ENCODE measurements at regions not wholly inside any gene's neighbourhood (a gene's known extent, or its start where the extent isn't known, plus 50 kb on each side); places are given as distances from the start of the nearest gene placed in this dataset.
"Not testable (repeated sequence)": the region's sequence is repeated elsewhere in the genome, so short reads cannot be mapped to it uniquely, and the experiment has no call there.

GRCh38 chr1:3996846-3997705 lies 97.0 kb upstream of the C1orf174 start:
- Mint-ChIP-seq H3K27ac (no peak overlapping the region), H3K9me3 (no peaks in the 10 kb centered on the region)

GRCh38 chr1:3998086-3998485 lies 98.0 kb upstream of the C1orf174 start:
- intact Hi-C loops (cut with micrococcal nuclease), result no loop called here
- no peak overlapping the region for H3K27ac Mint-ChIP-seq
- H3K4me1 Mint-ChIP-seq (ENCODE audit: low read depth), result no peaks in the 10 kb centered on the region
- no peak for DNase-seq (ENCODE audit: low spot score)
- H3K4me3 Mint-ChIP-seq, result no peak overlapping the region
- H3K9me3 Mint-ChIP-seq, result no peaks in the 10 kb centered on the region
- no peaks in the 10 kb centered on the region for H3K36me3 Mint-ChIP-seq (ENCODE audit: low read depth)
- H3K27me3 Mint-ChIP-seq (ENCODE audit: insufficient read depth), result no peaks in the 10 kb centered on the region

More at GRCh38 chr1:3996846-3997705, 97.0 kb upstream of the C1orf174 start:
- H3K4me1 Mint-ChIP-seq (ENCODE audit: low read depth), result no peaks in the 10 kb centered on the region
- no peak for DNase-seq (ENCODE audit: low spot score)
- H3K36me3 Mint-ChIP-seq (ENCODE audit: low read depth), result no peaks in the 10 kb centered on the region
- H3K4me3 Mint-ChIP-seq, result no peak overlapping the region
- peaks cover 2% of the 10 kb centered on the region for H3K27me3 Mint-ChIP-seq (ENCODE audit: insufficient read depth)
- intact Hi-C loops (cut with micrococcal nuclease), result no loop called here

GRCh38 chr1:3999514-3999913 lies 99.4 kb upstream of the C1orf174 start:
- intact Hi-C loops (cut with micrococcal nuclease); H3K4me1 Mint-ChIP-seq (ENCODE audit: low read depth); H3K9me3 Mint-ChIP-seq; H3K27me3 Mint-ChIP-seq (ENCODE audit: insufficient read depth); H3K4me3 Mint-ChIP-seq; H3K36me3 Mint-ChIP-seq (ENCODE audit: low read depth); DNase-seq (ENCODE audit: low spot score); H3K27ac Mint-ChIP-seq: not testable (repeated sequence)

- no peaks in the 10 kb centered on the region for H3K36me3 Mint-ChIP-seq (ENCODE audit: low read depth)
- H3K9me3 Mint-ChIP-seq, result no peaks in the 10 kb centered on the region
- no peak overlapping the region for H3K27ac Mint-ChIP-seq
- no peak overlapping the region for H3K4me3 Mint-ChIP-seq
- no peaks in the 10 kb centered on the region for H3K4me1 Mint-ChIP-seq (ENCODE audit: low read depth)
- H3K27me3 Mint-ChIP-seq (ENCODE audit: insufficient read depth), result no peaks in the 10 kb centered on the region
- intact Hi-C loops (cut with micrococcal nuclease), result no loop called here
- DNase-seq (ENCODE audit: low spot score), result no peak
Observed at GRCh38 chr1:3999941-4000735, 100.1 kb upstream of the C1orf174 start.

- intact Hi-C loops (cut with micrococcal nuclease), result no loop called here
- DNase-seq (ENCODE audit: low spot score), result no peak
- Mint-ChIP-seq H3K4me1 (ENCODE audit: low read depth) (no peaks in the 10 kb centered on the region), H3K27me3 (ENCODE audit: insufficient read depth) (no peaks in the 10 kb centered on the region), H3K36me3 (ENCODE audit: low read depth) (no peaks in the 10 kb centered on the region), H3K4me3 (no peak overlapping the region), H3K27ac (no peak overlapping the region), H3K9me3 (no peaks in the 10 kb centered on the region)
Observed at GRCh38 chr1:4000811-4001251, 100.8 kb upstream of the C1orf174 start.

- no peaks in the 10 kb centered on the region for H3K4me1 Mint-ChIP-seq (ENCODE audit: low read depth)
- no peaks in the 10 kb centered on the region for H3K36me3 Mint-ChIP-seq (ENCODE audit: low read depth)
- H3K27me3 Mint-ChIP-seq (ENCODE audit: insufficient read depth), result no peaks in the 10 kb centered on the region
- no peak for DNase-seq (ENCODE audit: low spot score)
- no peak overlapping the region for H3K4me3 Mint-ChIP-seq
- no peak overlapping the region for H3K27ac Mint-ChIP-seq
- intact Hi-C loops (cut with micrococcal nuclease), result no loop called here
- no peaks in the 10 kb centered on the region for H3K9me3 Mint-ChIP-seq
Observed at GRCh38 chr1:4001461-4001860, 101.4 kb upstream of the C1orf174 start.

- Mint-ChIP-seq H3K36me3 (ENCODE audit: low read depth) (no peaks in the 10 kb centered on the region), H3K4me3 (no peak overlapping the region), H3K4me1 (ENCODE audit: low read depth) (no peaks in the 10 kb centered on the region), H3K27ac (no peak overlapping the region), H3K9me3 (peaks cover 5% of the 10 kb centered on the region), H3K27me3 (ENCODE audit: insufficient read depth) (no peaks in the 10 kb centered on the region)
- intact Hi-C loops (cut with micrococcal nuclease), result no loop called here
- no peak for DNase-seq (ENCODE audit: low spot score)
Observed at GRCh38 chr1:4002061-4002521, 102.0 kb upstream of the C1orf174 start.

GRCh38 chr1:4002741-4003140 lies 102.7 kb upstream of the C1orf174 start:
- Mint-ChIP-seq H3K27me3 (ENCODE audit: insufficient read depth) (peaks cover 2% of the 10 kb centered on the region), H3K27ac (no peak overlapping the region), H3K4me3 (no peak overlapping the region), H3K9me3 (peaks cover 9% of the 10 kb centered on the region), H3K36me3 (ENCODE audit: low read depth) (no peaks in the 10 kb centered on the region), H3K4me1 (ENCODE audit: low read depth) (no peaks in the 10 kb centered on the region)
- no peak for DNase-seq (ENCODE audit: low spot score)
- intact Hi-C loops (cut with micrococcal nuclease), result no loop called here

- H3K27me3 Mint-ChIP-seq (ENCODE audit: insufficient read depth), result peaks cover 2% of the 10 kb centered on the region
- H3K9me3 Mint-ChIP-seq, result peaks cover 14% of the 10 kb centered on the region
- DNase-seq (ENCODE audit: low spot score), result no peak
- no peaks in the 10 kb centered on the region for H3K4me1 Mint-ChIP-seq (ENCODE audit: low read depth)
- intact Hi-C loops (cut with micrococcal nuclease), result no loop called here
- no peaks in the 10 kb centered on the region for H3K36me3 Mint-ChIP-seq (ENCODE audit: low read depth)
- no peak overlapping the region for H3K27ac Mint-ChIP-seq
- no peak overlapping the region for H3K4me3 Mint-ChIP-seq
Observed at GRCh38 chr1:4003846-4004505, 103.9 kb upstream of the C1orf174 start.

GRCh38 chr1:4004635-4005430 lies 104.8 kb upstream of the C1orf174 start:
- DNase-seq (ENCODE audit: low spot score), result no peak
- no peaks in the 10 kb centered on the region for H3K4me1 Mint-ChIP-seq (ENCODE audit: low read depth)
- intact Hi-C loops (cut with micrococcal nuclease), result no loop called here
- H3K9me3 Mint-ChIP-seq, result peaks cover 14% of the 10 kb centered on the region
- peaks cover 2% of the 10 kb centered on the region for H3K27me3 Mint-ChIP-seq (ENCODE audit: insufficient read depth)
- no peak overlapping the region for H3K27ac Mint-ChIP-seq
- no peaks in the 10 kb centered on the region for H3K36me3 Mint-ChIP-seq (ENCODE audit: low read depth)
- no peak overlapping the region for H3K4me3 Mint-ChIP-seq

- H3K4me1 Mint-ChIP-seq (ENCODE audit: low read depth), result no peaks in the 10 kb centered on the region
- no peak overlapping the region for H3K4me3 Mint-ChIP-seq
- intact Hi-C loops (cut with micrococcal nuclease), result no loop called here
- no peak for DNase-seq (ENCODE audit: low spot score)
- no peak overlapping the region for H3K27ac Mint-ChIP-seq
- peaks cover 14% of the 10 kb centered on the region for H3K9me3 Mint-ChIP-seq
- H3K36me3 Mint-ChIP-seq (ENCODE audit: low read depth), result no peaks in the 10 kb centered on the region
- H3K27me3 Mint-ChIP-seq (ENCODE audit: insufficient read depth), result peaks cover 2% of the 10 kb centered on the region
Observed at GRCh38 chr1:4005431-4005830, 105.4 kb upstream of the C1orf174 start.

- Mint-ChIP-seq H3K4me3 (no peak overlapping the region), H3K27me3 (ENCODE audit: insufficient read depth) (peaks cover 2% of the 10 kb centered on the region), H3K9me3 (peaks cover 14% of the 10 kb centered on the region), H3K4me1 (ENCODE audit: low read depth) (no peaks in the 10 kb centered on the region), H3K27ac (no peak overlapping the region), H3K36me3 (ENCODE audit: low read depth) (no peaks in the 10 kb centered on the region)
- DNase-seq (ENCODE audit: low spot score), result no peak
- intact Hi-C loops (cut with micrococcal nuclease), result no loop called here
Observed at GRCh38 chr1:4006676-4007374, 106.8 kb upstream of the C1orf174 start.

All from activated T-helper 1 cell treated with anti-CD3 and anti-CD28 coated beads, Interleukin-12 subunit alpha, Interleukin-12 subunit beta, Interleukin-2, Interleukin-4 antibody, amounts not matched to agents 30 ng/mL and 10 ng/mL and 1 ng/mL, durations not matched to agents 14 hours and 24 hours and 36 hours (primary cell).